OCI-LY1 (cell line): ENCODE measurements at regions not wholly inside any gene's neighbourhood (a gene's known extent, or its start where the extent isn't known, plus 50 kb on each side); places are given as distances from the start of the nearest gene placed in this dataset.

ENCODE experiments used
- H2AFZ ChIP-seq: fragments of 200-600 bp; sonication (generic), shearing (Covaris generic); 2 replicates; pipeline ENCODE4 v1.6.0; 2014; ENCODE audit warnings: antibody characterized with exemption, mild to moderate bottlenecking, low read length
- H3F3A ChIP-seq: fragments of 200-600 bp; sonication (generic), shearing (Covaris generic); 2 replicates; pipeline ENCODE4 v1.6.0; 2014; ENCODE audit warnings: mild to moderate bottlenecking, antibody characterized with exemption, low read length, moderate library complexity; ENCODE audit not compliant: insufficient read depth
- H3K27ac ChIP-seq: fragments of 200-600 bp; sonication (generic); 2 replicates; pipeline ENCODE4 v1.5.1; 2014; ENCODE audit warnings: low read length, mixed run types, mild to moderate bottlenecking, low read depth; ENCODE audit not compliant: poor library complexity, severe bottlenecking
- H3K27me3 ChIP-seq: fragments of 200-600 bp; sonication (generic); 2 replicates; pipeline ENCODE4 v1.6.0; 2014; ENCODE audit warnings: antibody characterized with exemption, mild to moderate bottlenecking, low read length, moderate library complexity; ENCODE audit not compliant: insufficient read depth
- H3K36me3 ChIP-seq: fragments of 200-600 bp; sonication (generic); 2 replicates; pipeline ENCODE4 v1.6.1; 2014; ENCODE audit warnings: mild to moderate bottlenecking, antibody characterized with exemption, low read length, moderate library complexity, mixed read lengths; ENCODE audit not compliant: insufficient read depth
- H3K4me1 ChIP-seq: fragments of 200-600 bp; sonication (generic); 2 replicates; pipeline ENCODE4 v1.5.1; 2014; ENCODE audit warnings: mild to moderate bottlenecking, low read length, moderate library complexity; ENCODE audit not compliant: insufficient read depth, severe bottlenecking
- H3K4me2 ChIP-seq: fragments of 200-600 bp; sonication (generic), shearing (Covaris generic); 2 replicates; pipeline ENCODE4 v1.6.1; 2014; ENCODE audit warnings: low read length
- H3K4me3 ChIP-seq: fragments of 200-600 bp; sonication (generic); 2 replicates; pipeline ENCODE4 v1.5.1; 2014; ENCODE audit warnings: low read length, low read depth, mild to moderate bottlenecking, mixed read lengths; ENCODE audit not compliant: poor library complexity, severe bottlenecking
- H3K79me2 ChIP-seq: fragments of 200-600 bp; shearing (Covaris generic); 2 replicates; pipeline ENCODE4 v1.6.1; 2016; ENCODE audit warnings: mixed run types, low read length, mixed read lengths; ENCODE audit not compliant: insufficient read depth
- H3K9ac ChIP-seq: fragments of 200-600 bp; sonication (generic), shearing (Covaris generic); 2 replicates; pipeline ENCODE4 v1.6.1; 2014; ENCODE audit warnings: mild to moderate bottlenecking, low read length, mixed read lengths
- H3K9me2 ChIP-seq: fragments of 200-600 bp; sonication (generic), shearing (Covaris generic); 2 replicates; pipeline ENCODE4 v1.6.1; 2014; ENCODE audit warnings: low read depth, mild to moderate bottlenecking, low read length, mixed read lengths
- H3K9me3 ChIP-seq: fragments of 200-600 bp; shearing (Covaris generic); 2 replicates; pipeline ENCODE4 v1.6.1; 2014; ENCODE audit warnings: low read length, mixed read lengths
- H4K20me1 ChIP-seq: fragments of 200-600 bp; sonication (generic), shearing (Covaris generic); 2 replicates; pipeline ENCODE4 v1.6.0; 2016; ENCODE audit warnings: mild to moderate bottlenecking, low read length; ENCODE audit not compliant: insufficient read depth
- CTCF ChIP-seq: fragments of 200-600 bp; sonication (generic), shearing (Covaris generic); IDR thresholded peaks from 2 replicates; pipeline ENCODE4 v1.5.1; 2017; ENCODE audit warnings: mild to moderate bottlenecking, antibody characterized with exemption, low read length, moderate library complexity, mixed read lengths
- EZH2 ChIP-seq: fragments of 200-600 bp; sonication (generic), shearing (Covaris generic); IDR thresholded peaks from 2 replicates; pipeline ENCODE4 v1.8.0; 2017; ENCODE audit warnings: borderline replicate concordance, mixed run types, mild to moderate bottlenecking, antibody characterized with exemption, low read length, moderate library complexity, mixed read lengths

- H3K79me2 ChIP-seq, result no peaks in the 10 kb centered on the region
- H3K36me3 ChIP-seq, result no peaks in the 10 kb centered on the region
- no peak for TF ChIP-seq EZH2
- TF ChIP-seq CTCF, result no peak
- H4K20me1 ChIP-seq, result no peaks in the 10 kb centered on the region
- H3K9me3 ChIP-seq, result no peaks in the 10 kb centered on the region
- H3K27me3 ChIP-seq, result no peaks in the 10 kb centered on the region
- H2AFZ ChIP-seq, result no peak overlapping the region
- no peak overlapping the region for H3K27ac ChIP-seq
- no peak overlapping the region for H3K9ac ChIP-seq
- H3K9me2 ChIP-seq, result no peaks in the 10 kb centered on the region
- no peak overlapping the region for H3K4me3 ChIP-seq
- H3F3A ChIP-seq, result no peaks in the 10 kb centered on the region
- H3K4me1 ChIP-seq, result no peaks in the 10 kb centered on the region
- H3K4me2 ChIP-seq, result no peak overlapping the region
These were observed 1293.7 kb upstream of the SLC39A10 start for GRCh38 chr2:194363295-194363694.

- Histone ChIP-seq H3K36me3 (no peaks in the 10 kb centered on the region), H2AFZ (no peak overlapping the region), H3K9ac (no peak overlapping the region), H3K27ac (no peak overlapping the region), H3K79me2 (no peaks in the 10 kb centered on the region), H4K20me1 (no peaks in the 10 kb centered on the region), H3K4me2 (no peak overlapping the region), H3K27me3 (no peaks in the 10 kb centered on the region), H3K9me2 (no peaks in the 10 kb centered on the region), H3K4me1 (no peaks in the 10 kb centered on the region), H3F3A (no peaks in the 10 kb centered on the region), H3K4me3 (no peak overlapping the region), H3K9me3 (no peaks in the 10 kb centered on the region)
- TF ChIP-seq CTCF, result no peak
- TF ChIP-seq EZH2, result no peak
These were observed 1304.5 kb upstream of the SLC39A10 start for GRCh38 chr2:194352505-194352904.

- Histone ChIP-seq H3K4me1 (no peaks in the 10 kb centered on the region), H3K79me2 (no peaks in the 10 kb centered on the region), H3K27ac (no peak overlapping the region), H3K36me3 (no peaks in the 10 kb centered on the region), H3K9me3 (no peaks in the 10 kb centered on the region), H3K9me2 (no peaks in the 10 kb centered on the region), H2AFZ (no peak overlapping the region), H3F3A (no peaks in the 10 kb centered on the region), H3K9ac (no peak overlapping the region), H3K4me3 (no peak overlapping the region), H4K20me1 (no peaks in the 10 kb centered on the region), H3K4me2 (no peak overlapping the region), H3K27me3 (no peaks in the 10 kb centered on the region)
- TF ChIP-seq CTCF, result no peak
- TF ChIP-seq EZH2, result no peak
These were observed 1310.8 kb upstream of the SLC39A10 start for GRCh38 chr2:194346193-194346592.
